Heart right ventricle (tissue), 16 donors: ENCODE measurements at regions not wholly inside any gene's neighbourhood (a gene's known extent, or its start where the extent isn't known, plus 50 kb on each side); places are given as distances from the start of the nearest gene placed in this dataset.
"Not testable (repeated sequence)": the region's sequence is repeated elsewhere in the genome, so short reads cannot be mapped to it uniquely, and the experiment has no call there.

Source experiments
- ATAC-seq, 8 donors: fragments of 200-7000 bp; cut with Tn5 transposase; one replicate each; pipeline ENCODE4 v1.9.1; 2020; ENCODE audit warnings: mild to moderate bottlenecking in 8 of 8, moderate library complexity in 8 of 8, moderate number of reproducible peaks in 1 of 8
- DNase-seq, 2 donors: peaks; one replicate each; pipeline ENCODE4 v3.0.0-alpha.2; 2020
- H3K27ac ChIP-seq, 10 donors: fragments of 200-600 bp; sonication (generic) in 2 of 10; one replicate each; pipeline versions ENCODE4 v1.5.0 to v1.8.0; 2020 to 2022; ENCODE audit warnings: mild to moderate bottlenecking in 3 of 10
- H3K27me3 ChIP-seq, 7 donors: fragments of 200-600 bp; one replicate each; pipeline ENCODE4 v1.8.0; 2021 to 2022; ENCODE audit warnings: mild to moderate bottlenecking in 2 of 7
- H3K36me3 ChIP-seq, 9 donors: fragments of 200-600 bp; sonication (generic) in 1 of 9; one replicate each; pipeline versions ENCODE4 v1.5.0 to v1.8.0; 2020 to 2022; ENCODE audit warnings: mild to moderate bottlenecking in 2 of 9
- H3K4me1 ChIP-seq, 9 donors: fragments of 200-600 bp; sonication (generic) in 1 of 9; one replicate each; pipeline versions ENCODE4 v1.5.0 to v1.8.0; 2020 to 2022; ENCODE audit warnings: mild to moderate bottlenecking in 4 of 9
- H3K4me3 ChIP-seq, 10 donors: fragments of 200-600 bp; sonication (generic) in 2 of 10; one replicate each; pipeline versions ENCODE4 v1.5.0 to v1.8.0; 2020 to 2022; ENCODE audit warnings: mild to moderate bottlenecking in 7 of 10, moderate library complexity in 2 of 10
- H3K9me3 ChIP-seq, 11 donors: fragments of 200-600 bp in 10 of 11; sonication (generic) in 2 of 11; one replicate each; pipeline versions ENCODE4 v1.5.0 to v1.8.0; 2013 to 2022; ENCODE audit warnings: mild to moderate bottlenecking in 2 of 11, control low read depth in 1 of 11, moderate library complexity in 1 of 11
- CTCF ChIP-seq, 9 donors: fragments of 200-600 bp; sonication (generic) in 2 of 9; IDR thresholded peaks; one replicate each; pipeline versions ENCODE4 v1.5.0 to v1.8.0; 2021 to 2022; ENCODE audit warnings: antibody characterized with exemption in 9 of 9, mild to moderate bottlenecking in 5 of 9, moderate library complexity in 1 of 9
- WGBS, 2 donors: extraction: QIAGEN DNeasy Blood & Tissue Kit; methylation state at CpG; one replicate each; pipeline ENCODE4 v1.1.7; 2013; ENCODE audit warnings: inconsistent platforms in 1 of 2; 5-methylcytosine and 5-hydroxymethylcytosine counted together
- intact Hi-C, 10 donors: fragments of 100-400 bp; cut with DNase I; formaldehyde crosslinking; loops; one replicate each; pipeline versions ENCODE4 v1.11.1 to v1.14.2; 2022
- donor health status: Arrhythmogenic right ventricular cardiomyopathy.
- donor health status: ischemic (EF 13 %, LVEDD 7.1; RV severe dilation, severe dysfunction).
- donor health status: healthy with polysubstance abuse.
- donor health status: DM: no; HTN: yes; CAD: no.
- donor health status: DM: no; HTN: no; CAD: no.
- donor health status: ischemic (EF 25% LVEDD 6.9; RV normal size, moderate dysfunction).
- donor health status: ischemic (EF 25% LVEDD 5.7; RV mildly dilated, moderate dysfunction).
- donor health status: healthy.
- donor health status: DM: yes; HTN: yes; CAD: no.
- donor health status: Ischemic cardiomyopathy.
- donor health status: ischemic (EF 35%, LVEDD 5.7; RV mildly dilated, moderate dysfunction).
- donor health status: nonischemic (EF 11% LVEDD 7.7; RV severe dilation, severe dysfunction).
- donor health status: DM: yes; HTN: yes; CAD: no.
- donor health status: PGD.
- donor health status: ischemic (EF 29% LVEDD 5.4; RV normal size, mild dysfunction).
- donor health status: nonischemic (EF 23%, LVEDD 6.1; RV moderate dilation, normal function).

- H3K4me1 ChIP-seq, H3K36me3 ChIP-seq, H3K27me3 ChIP-seq, H3K9me3 ChIP-seq, DNase-seq, intact Hi-C loops, H3K27ac ChIP-seq, H3K4me3 ChIP-seq: not testable (repeated sequence)
- peak in 2 of 8 donors; percentile 66 to 68 for ATAC-seq
- peak in 8 of 9 donors; percentile 22 to 55 (median 44) for TF ChIP-seq CTCF (IDR thresholded peaks at IDR 0.05)
- 39 to 42% methylated on average over 2 of the region's 2 CpGs for WGBS, 2 donors
Observed at GRCh38 chr4:118539412-118540077, 145.6 kb upstream of the METTL14 start.

- H3K36me3 ChIP-seq, intact Hi-C loops, H3K4me3 ChIP-seq, DNase-seq, H3K27ac ChIP-seq, H3K27me3 ChIP-seq, H3K9me3 ChIP-seq, H3K4me1 ChIP-seq, ATAC-seq: not testable (repeated sequence)
- WGBS, 2 donors: 84 to 88% methylated on average over 7 of the region's 7 CpGs
Observed at GRCh38 chr4:118556576-118556975, 128.6 kb upstream of the METTL14 start.

- Histone ChIP-seq H3K4me3 (no peak overlapping the region), H3K27ac (no peak overlapping the region), H3K4me1 (no peaks in the 10 kb centered on the region), H3K9me3 (no peaks in the 10 kb centered on the region), H3K27me3 (peaks cover 0 to 7% (median 0%) of the 10 kb centered on the region in 7 donors), H3K36me3 (no peaks in the 10 kb centered on the region)
- intact Hi-C loops: no loop called here
- no peak for TF ChIP-seq CTCF (IDR thresholded peaks at IDR 0.05)
- 66 to 74% methylated on average over 8 of the region's 8 CpGs for WGBS, 2 donors
- DNase-seq: no peak
- no peak for ATAC-seq
Observed at GRCh38 chr4:118557298-118557851, 127.8 kb upstream of the METTL14 start.

- H3K4me3 ChIP-seq, ATAC-seq, H3K9me3 ChIP-seq, H3K27ac ChIP-seq, H3K36me3 ChIP-seq, H3K4me1 ChIP-seq, DNase-seq, intact Hi-C loops, H3K27me3 ChIP-seq: not testable (repeated sequence)
- WGBS, 2 donors: 69 to 74% methylated on average over 5 of the region's 7 CpGs
Observed at GRCh38 chr4:118558188-118558587, 127.0 kb upstream of the METTL14 start.

- H3K4me1 ChIP-seq, intact Hi-C loops, H3K27ac ChIP-seq, H3K36me3 ChIP-seq, H3K4me3 ChIP-seq, H3K9me3 ChIP-seq, ATAC-seq, DNase-seq, H3K27me3 ChIP-seq: not testable (repeated sequence)
Observed at GRCh38 chr4:118561559-118561958, 123.6 kb upstream of the METTL14 start.

GRCh38 chr4:118566003-118566513 lies 119.1 kb upstream of the METTL14 start:
- H3K27ac ChIP-seq, H3K4me1 ChIP-seq, H3K36me3 ChIP-seq, H3K9me3 ChIP-seq, H3K27me3 ChIP-seq, intact Hi-C loops, H3K4me3 ChIP-seq: not testable (repeated sequence)
- ATAC-seq (peak in 6 of 8 donors; percentile 34 to 81 (median 64)), DNase-seq (peak in 1 of 2 donors; percentile 19)
- 20 to 25% methylated on average over 9 of the region's 9 CpGs for WGBS, 2 donors

- DNase-seq, H3K36me3 ChIP-seq, H3K4me3 ChIP-seq, H3K27ac ChIP-seq, H3K27me3 ChIP-seq, H3K4me1 ChIP-seq, intact Hi-C loops, H3K9me3 ChIP-seq: not testable (repeated sequence)
- WGBS, 2 donors: 83 to 86% methylated on average over 10 of the region's 10 CpGs
- peak in 1 of 8 donors; percentile 14 for ATAC-seq
Observed at GRCh38 chr4:118572991-118573390, 112.2 kb upstream of the METTL14 start.

GRCh38 chr4:118574251-118574913 lies 110.8 kb upstream of the METTL14 start:
- H3K27ac ChIP-seq: peak overlapping the region in 3 of 10 donors; percentile 3 to 49 (median 36)
- 33 to 49% methylated on average over 3 of the region's 3 CpGs for WGBS, 2 donors
- DNase-seq, H3K36me3 ChIP-seq, H3K4me1 ChIP-seq, intact Hi-C loops, H3K4me3 ChIP-seq, H3K27me3 ChIP-seq, ATAC-seq, H3K9me3 ChIP-seq: not testable (repeated sequence)

- H3K27me3 ChIP-seq, H3K36me3 ChIP-seq, H3K9me3 ChIP-seq, H3K4me3 ChIP-seq, intact Hi-C loops, DNase-seq, H3K4me1 ChIP-seq: not testable (repeated sequence)
- WGBS, 2 donors: 22 to 30% methylated on average over 1 of the region's 1 CpG
- H3K27ac ChIP-seq: peak overlapping the region in 4 of 10 donors; percentile 3 to 58 (median 42)
- ATAC-seq: peak; percentile 55 to 94 (median 78)
Observed at GRCh38 chr4:118575057-118575456, 110.1 kb upstream of the METTL14 start.
